Loucy (cell line): ENCODE measurements at regions not wholly inside any gene's neighbourhood (a gene's known extent, or its start where the extent isn't known, plus 50 kb on each side); places are given as distances from the start of the nearest gene placed in this dataset.

Experiments used
- H2AFZ ChIP-seq: fragments of 200-600 bp; sonication (generic); 2 replicates; pipeline ENCODE4 v1.6.0; 2016; ENCODE audit warnings: antibody characterized with exemption, mild to moderate bottlenecking, low read length, moderate library complexity
- H3F3A ChIP-seq: fragments of 200-600 bp; 2 replicates; pipeline ENCODE4 v1.6.0; 2016; ENCODE audit warnings: antibody characterized with exemption, low read depth, mild to moderate bottlenecking
- H3K27me3 ChIP-seq: fragments of 200-600 bp; sonication (generic); 2 replicates; pipeline ENCODE4 v1.6.1; 2014; ENCODE audit warnings: low read length, mild to moderate bottlenecking; ENCODE audit not compliant: insufficient read depth, poor library complexity, severe bottlenecking
- H3K36me3 ChIP-seq: fragments of 200-600 bp; sonication (generic); 2 replicates; pipeline ENCODE4 v1.6.1; 2016; ENCODE audit warnings: low read length; ENCODE audit not compliant: insufficient read depth
- H3K4me1 ChIP-seq: fragments of 200-600 bp; sonication (generic); 2 replicates; pipeline ENCODE4 v1.5.1; 2014; ENCODE audit warnings: low read length, mild to moderate bottlenecking; ENCODE audit not compliant: insufficient read depth, poor library complexity, severe bottlenecking
- H3K4me2 ChIP-seq: fragments of 200-600 bp; sonication (generic); 2 replicates; pipeline ENCODE4 v1.6.0; 2014; ENCODE audit warnings: antibody characterized with exemption, low read length, low read depth, mild to moderate bottlenecking; ENCODE audit not compliant: poor library complexity, severe bottlenecking
- H3K4me3 ChIP-seq: fragments of 200-600 bp; sonication (generic); 2 replicates; pipeline ENCODE4 v1.5.1; 2014; ENCODE audit warnings: low read length, mild to moderate bottlenecking, mixed read lengths; ENCODE audit not compliant: poor library complexity, severe bottlenecking
- H3K79me2 ChIP-seq: fragments of 200-600 bp; sonication (generic); 2 replicates; pipeline ENCODE4 v1.6.1; 2014; ENCODE audit warnings: low read length; ENCODE audit not compliant: insufficient read depth
- H3K9ac ChIP-seq: fragments of 200-600 bp; sonication (generic); 2 replicates; pipeline ENCODE4 v1.6.0; 2014; ENCODE audit warnings: mild to moderate bottlenecking, low read depth, low read length, moderate library complexity; ENCODE audit not compliant: poor library complexity, severe bottlenecking
- H3K9me2 ChIP-seq: fragments of 200-600 bp; sonication (generic); replicated peaks from 2 replicates; pipeline ENCODE4 v1.6.1; 2016; ENCODE audit warnings: low read depth, low read length, mixed read lengths
- H3K9me3 ChIP-seq: fragments of 200-600 bp; sonication (generic); 2 replicates; pipeline ENCODE4 v1.6.1; 2014; ENCODE audit warnings: mild to moderate bottlenecking, antibody characterized with exemption, low read length, low read depth; ENCODE audit not compliant: insufficient read depth
- H4K20me1 ChIP-seq: fragments of 200-600 bp; sonication (generic); 2 replicates; pipeline ENCODE4 v1.6.0; 2014; ENCODE audit warnings: antibody characterized with exemption, low read length, mild to moderate bottlenecking; ENCODE audit not compliant: insufficient read depth, poor library complexity, severe bottlenecking
- CTCF ChIP-seq: fragments of 200-600 bp; sonication (generic); conservative IDR thresholded peaks from 2 replicates; pipeline ENCODE4 v1.5.1; 2014; ENCODE audit warnings: mild to moderate bottlenecking, antibody characterized with exemption, low read length
- EZH2phosphoT487 ChIP-seq: fragments of 200-600 bp; IDR thresholded peaks from 2 replicates; pipeline ENCODE4 v1.6.1; 2018; ENCODE audit warnings: antibody characterized with exemption, mild to moderate bottlenecking, moderate library complexity, borderline replicate concordance

- no peaks in the 10 kb centered on the region for H3K4me1 ChIP-seq
- H3K9ac ChIP-seq: no peak overlapping the region
- H3K27me3 ChIP-seq: no peaks in the 10 kb centered on the region
- no peaks in the 10 kb centered on the region for H3K9me2 ChIP-seq
- H2AFZ ChIP-seq: no peak overlapping the region
- no peaks in the 10 kb centered on the region for H3K9me3 ChIP-seq
- TF ChIP-seq EZH2phosphoT487 (no peak), CTCF (no peak)
- no peaks in the 10 kb centered on the region for H4K20me1 ChIP-seq
- H3K36me3 ChIP-seq: no peaks in the 10 kb centered on the region
- no peak overlapping the region for H3K4me3 ChIP-seq
- no peaks in the 10 kb centered on the region for H3K79me2 ChIP-seq
- H3K4me2 ChIP-seq: no peak overlapping the region
- no peaks in the 10 kb centered on the region for H3F3A ChIP-seq
Measured at GRCh38 chr9:25224309-25224708, 453.9 kb downstream of the TUSC1 start.

- Histone ChIP-seq H3K4me1 (no peaks in the 10 kb centered on the region), H3K27me3 (no peaks in the 10 kb centered on the region), H3K9me2 (no peaks in the 10 kb centered on the region), H2AFZ (no peak overlapping the region), H4K20me1 (no peaks in the 10 kb centered on the region), H3K4me2 (no peak overlapping the region), H3K36me3 (no peaks in the 10 kb centered on the region), H3K79me2 (no peaks in the 10 kb centered on the region), H3K9me3 (no peaks in the 10 kb centered on the region), H3K9ac (no peak overlapping the region), H3F3A (no peaks in the 10 kb centered on the region), H3K4me3 (no peak overlapping the region)
- TF ChIP-seq CTCF (no peak), EZH2phosphoT487 (no peak)
Measured at GRCh38 chr9:25212361-25212760, 465.9 kb downstream of the TUSC1 start.

- no peak for TF ChIP-seq EZH2phosphoT487
- TF ChIP-seq CTCF: no peak
- H3K4me2 ChIP-seq: no peak overlapping the region
- no peaks in the 10 kb centered on the region for H3F3A ChIP-seq
- no peak overlapping the region for H3K9ac ChIP-seq
- H3K9me3 ChIP-seq: no peaks in the 10 kb centered on the region
- no peaks in the 10 kb centered on the region for H4K20me1 ChIP-seq
- no peak overlapping the region for H2AFZ ChIP-seq
- H3K79me2 ChIP-seq: no peaks in the 10 kb centered on the region
- no peaks in the 10 kb centered on the region for H3K4me1 ChIP-seq
- no peak overlapping the region for H3K4me3 ChIP-seq
- H3K9me2 ChIP-seq: no peaks in the 10 kb centered on the region
- H3K36me3 ChIP-seq: no peaks in the 10 kb centered on the region
- no peaks in the 10 kb centered on the region for H3K27me3 ChIP-seq
Measured at GRCh38 chr9:25207402-25208195, 470.6 kb downstream of the TUSC1 start.
